ENCODE measurements at regions not wholly inside any gene's neighbourhood (a gene's known extent, or its start where the extent isn't known, plus 50 kb on each side); places are given as distances from the start of the nearest gene placed in this dataset.
A peak's percentile ranks its signal among the peaks of the same experiment; 100 is the strongest.

- H3K4me3 ChIP-seq (ENCODE audit: low read depth, low read length): no peak overlapping the region
- no peak for DNase-seq (ENCODE audit: low read depth)
- TF ChIP-seq, protein P1, sequence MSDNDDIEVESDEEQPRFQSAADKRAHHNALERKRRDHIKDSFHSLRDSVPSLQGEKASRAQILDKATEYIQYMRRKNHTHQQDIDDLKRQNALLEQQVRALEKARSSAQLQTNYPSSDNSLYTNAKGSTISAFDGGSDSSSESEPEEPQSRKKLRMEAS (IDR thresholded peaks at IDR 0.05; ENCODE audit: low read depth, low read length): no peak
- TF ChIP-seq MYC (IDR thresholded peaks at IDR 0.05; ENCODE audit: low read depth, low read length) (no peak), POLR2A (IDR thresholded peaks at IDR 0.05; ENCODE audit: extremely low read depth, insufficient read length) (no peak), CTCF (IDR thresholded peaks at IDR 0.05; ENCODE audit: low read depth, low read length) (no peak)
These were observed 141.4 kb downstream of the TMEM38B start for GRCh38 chr9:105835721-105836120.

DNA sequence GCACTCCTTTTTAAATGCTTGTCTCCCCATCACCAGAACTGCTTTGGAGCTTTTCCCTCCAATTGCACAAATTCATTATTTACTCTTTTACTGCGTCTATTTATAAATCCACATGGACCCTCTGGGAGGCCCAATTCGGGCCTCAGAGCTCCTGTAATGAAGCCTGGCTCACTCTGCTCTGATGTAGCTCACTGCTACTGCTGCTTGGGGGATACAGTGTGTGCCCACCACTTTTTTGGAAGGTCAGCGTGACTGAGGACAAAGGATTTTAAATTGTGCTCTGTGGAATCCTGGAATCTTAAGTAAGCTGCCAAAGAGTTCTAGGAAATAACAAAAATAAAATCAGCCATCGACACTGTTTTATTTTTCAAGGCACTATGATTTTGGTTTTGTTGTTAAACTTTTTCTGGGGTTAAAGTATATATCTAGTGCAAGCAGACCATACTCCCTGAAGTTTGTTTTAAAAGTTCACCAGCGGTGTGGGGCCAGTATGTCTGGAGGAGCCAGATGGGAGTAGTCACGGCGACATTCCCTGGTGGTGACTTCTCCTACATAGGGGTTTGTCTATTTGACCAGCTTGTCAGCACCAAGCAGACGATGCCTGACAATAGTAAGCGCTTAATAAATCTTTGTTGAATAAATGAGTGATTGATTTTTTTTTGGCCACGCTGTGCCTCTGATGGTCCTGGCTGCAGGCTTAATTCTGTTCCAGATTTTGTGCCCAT lies 142.8 kb downstream of the TMEM38B start:
- no peak overlapping the region for H3K4me3 ChIP-seq (ENCODE audit: low read depth, low read length)
- DNase-seq (ENCODE audit: low read depth): no peak
- TF ChIP-seq CTCF (IDR thresholded peaks at IDR 0.05; ENCODE audit: low read depth, low read length): no peak
- TF ChIP-seq MYC (IDR thresholded peaks at IDR 0.05; ENCODE audit: low read depth, low read length): no peak
- TF ChIP-seq POLR2A (IDR thresholded peaks at IDR 0.05; ENCODE audit: extremely low read depth, insufficient read length): no peak

DNA sequence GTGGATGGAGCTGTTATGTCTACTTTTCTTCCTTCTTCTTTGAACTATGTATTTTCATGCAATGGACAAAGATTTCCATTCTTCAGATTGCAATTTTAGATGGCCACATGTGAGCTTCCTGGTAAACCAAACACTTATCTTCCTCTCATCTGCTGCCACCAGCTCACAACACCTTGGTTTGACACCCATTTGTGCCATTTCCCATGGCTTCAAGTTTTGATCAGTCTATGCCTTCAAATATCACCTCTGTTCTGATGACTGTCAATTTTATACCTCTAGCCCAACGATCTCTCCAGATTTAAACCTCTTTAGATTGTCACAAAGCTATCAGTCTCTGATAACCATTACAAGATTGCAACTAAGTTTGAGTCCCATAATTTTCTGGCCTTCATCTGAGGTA lies 147.2 kb downstream of the TMEM38B start:
- no peak for DNase-seq (ENCODE audit: low read depth)
- TF ChIP-seq POLR2A (IDR thresholded peaks at IDR 0.05; ENCODE audit: extremely low read depth, insufficient read length) (no peak), CTCF (IDR thresholded peaks at IDR 0.05; ENCODE audit: low read depth, low read length) (no peak), MYC (IDR thresholded peaks at IDR 0.05; ENCODE audit: low read depth, low read length) (no peak)
- TF ChIP-seq, protein P1 (IDR thresholded peaks at IDR 0.05; ENCODE audit: low read depth, low read length): no peak
- H3K4me3 ChIP-seq (ENCODE audit: low read depth, low read length): no peak overlapping the region

DNA sequence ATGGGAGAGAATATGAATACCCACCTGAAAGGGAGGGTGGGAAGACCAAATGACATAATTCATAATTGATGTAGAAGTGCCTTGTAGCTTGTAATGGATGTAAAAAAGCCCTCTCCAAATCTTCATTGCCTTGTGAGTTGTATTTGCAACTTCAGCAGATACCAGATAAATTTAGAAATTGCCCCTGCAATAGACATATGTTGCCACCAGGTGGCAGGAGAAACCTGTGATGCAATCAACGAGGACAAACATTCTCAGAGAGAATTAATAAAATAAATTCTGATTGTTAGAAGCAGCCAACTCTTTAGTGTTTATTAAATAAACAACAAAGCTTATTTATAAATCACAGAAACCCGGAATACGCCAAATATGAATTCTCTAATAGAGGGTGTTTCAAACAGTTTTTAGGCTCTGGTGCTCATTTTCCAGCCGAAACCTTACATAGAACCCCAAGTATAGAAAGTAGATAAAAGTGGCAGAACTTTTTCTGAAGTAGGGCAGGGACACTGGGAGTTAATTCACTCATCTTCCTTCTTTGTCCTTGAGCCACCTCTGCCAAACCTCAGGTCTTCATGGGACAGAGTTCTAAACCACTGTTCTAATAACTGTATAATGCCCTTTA lies 147.8 kb downstream of the TMEM38B start:
- peak; percentile 50 for DNase-seq (ENCODE audit: low read depth)
- TF ChIP-seq, protein P1 (IDR thresholded peaks at IDR 0.05; ENCODE audit: low read depth, low read length): no peak
- TF ChIP-seq POLR2A (IDR thresholded peaks at IDR 0.05; ENCODE audit: extremely low read depth, insufficient read length): no peak
- TF ChIP-seq CTCF (IDR thresholded peaks at IDR 0.05; ENCODE audit: low read depth, low read length): peak; percentile 64
- no peak for TF ChIP-seq MYC (IDR thresholded peaks at IDR 0.05; ENCODE audit: low read depth, low read length)
- no peak overlapping the region for H3K4me3 ChIP-seq (ENCODE audit: low read depth, low read length)

- H3K4me3 ChIP-seq (ENCODE audit: low read depth, low read length): no peak overlapping the region
- DNase-seq (ENCODE audit: low read depth): no peak
- TF ChIP-seq, protein P1 (IDR thresholded peaks at IDR 0.05; ENCODE audit: low read depth, low read length): no peak
- TF ChIP-seq POLR2A (IDR thresholded peaks at IDR 0.05; ENCODE audit: extremely low read depth, insufficient read length) (no peak), MYC (IDR thresholded peaks at IDR 0.05; ENCODE audit: low read depth, low read length) (no peak), CTCF (IDR thresholded peaks at IDR 0.05; ENCODE audit: low read depth, low read length) (no peak)
These were observed 152.5 kb downstream of the TMEM38B start for GRCh38 chr9:105846825-105847224.

Data from NB4 (cell line).